NCI-H1092 treated with DMSO at 0.1 percent for 48 hours (cell line): ENCODE measurements at regions not wholly inside any gene's neighbourhood (a gene's known extent, or its start where the extent isn't known, plus 50 kb on each side); places are given as distances from the start of the nearest gene placed in this dataset.
"Not testable (repeated sequence)": the region's sequence is repeated elsewhere in the genome, so short reads cannot be mapped to it uniquely, and the experiment has no call there.

Source experiments
- DNase-seq: peaks from one replicate; lab custom pipeline; 2025; lab: John Stamatoyannopoulos, UW

DNA sequence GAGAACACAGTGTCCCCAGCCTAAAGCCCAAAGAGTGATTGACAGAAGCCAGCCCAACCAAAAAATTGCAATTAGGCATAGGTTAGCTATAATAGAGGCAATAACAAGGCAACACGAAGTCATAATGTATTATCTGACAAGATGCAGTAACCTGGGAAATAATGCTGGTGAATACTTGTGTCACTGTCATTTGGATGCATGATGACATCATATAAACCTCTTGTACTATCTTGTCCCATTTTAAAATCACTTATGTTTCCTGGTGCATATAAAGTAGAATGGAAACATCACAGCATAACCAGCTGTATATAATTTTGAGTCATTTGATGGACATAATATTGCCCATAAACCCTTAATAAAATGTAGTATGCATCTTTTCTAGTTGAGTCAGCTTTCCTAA, 1138.3 kb upstream of the LRRTM3 start:
- DNase-seq: no peak

DNA sequence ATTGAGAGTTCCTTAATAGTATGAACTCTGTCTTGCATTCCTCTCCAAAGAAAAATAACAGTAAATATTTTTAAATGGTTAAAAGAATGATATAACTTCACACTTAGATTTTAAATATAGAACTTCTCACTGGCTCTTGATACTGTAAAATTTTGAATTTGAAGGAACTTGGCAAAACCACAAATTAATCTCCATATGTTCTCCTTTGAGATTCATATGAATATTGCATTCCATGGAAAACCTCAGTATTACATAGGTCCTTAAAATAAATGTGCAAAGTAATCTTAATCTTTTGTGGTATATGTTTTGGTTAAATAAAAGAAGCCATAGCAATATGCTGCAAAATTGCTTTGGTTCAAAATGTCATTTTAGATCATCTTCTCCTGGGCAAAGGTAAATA, 1137.6 kb upstream of the LRRTM3 start:
- DNase-seq: no peak

- DNase-seq: no peak
These were observed 1133.9 kb upstream of the LRRTM3 start for GRCh38 chr10:65791979-65792378.

DNA sequence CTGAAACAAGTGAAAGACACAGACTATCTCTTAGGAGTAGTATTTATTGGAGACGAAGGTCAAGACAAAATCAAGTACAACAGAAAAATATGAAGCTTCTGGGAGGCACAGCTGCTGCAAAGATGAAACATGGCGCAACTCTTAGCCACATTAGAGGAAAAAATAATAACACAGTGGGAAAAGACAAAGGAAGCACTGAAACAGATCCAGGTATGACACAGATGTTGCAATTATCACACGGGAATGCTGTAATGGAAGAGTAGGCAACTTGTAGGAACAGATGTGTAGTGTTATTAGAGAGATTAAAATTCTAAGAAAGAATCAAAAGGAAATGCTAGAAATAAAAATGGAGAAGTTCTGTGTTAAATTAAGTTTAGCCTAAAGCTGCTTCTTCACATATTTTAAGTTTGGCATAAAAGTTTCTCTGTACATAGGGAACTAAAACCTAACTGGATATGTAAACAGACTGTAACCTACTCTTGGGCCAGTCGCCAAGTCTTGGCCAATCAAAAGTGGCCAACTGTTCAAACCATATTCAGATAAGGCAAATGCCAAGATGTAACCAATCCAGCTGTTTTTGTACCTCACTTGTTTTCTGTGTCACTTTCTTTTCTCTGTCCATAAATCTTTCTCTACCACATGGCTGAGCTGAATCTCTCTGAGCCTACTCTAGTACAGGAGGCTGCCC, 1132.0 kb upstream of the LRRTM3 start:
- no peak for DNase-seq

- DNase-seq: not testable (repeated sequence)
These were observed 1131.0 kb upstream of the LRRTM3 start for GRCh38 chr10:65794861-65795260.

GRCh38 chr10:65796472-65796871, 1129.4 kb upstream of the LRRTM3 start:
- no peak for DNase-seq

GRCh38 chr10:65798133-65798532, 1127.7 kb upstream of the LRRTM3 start:
- DNase-seq: no peak

- DNase-seq: no peak
These were observed 1123.4 kb upstream of the LRRTM3 start for GRCh38 chr10:65802391-65802790.

- DNase-seq: no peak
These were observed 1120.3 kb upstream of the LRRTM3 start for GRCh38 chr10:65805511-65805910.

GRCh38 chr10:65805993-65806392, 1119.8 kb upstream of the LRRTM3 start:
- no peak for DNase-seq

GRCh38 chr10:65808687-65809333, 1117.0 kb upstream of the LRRTM3 start:
- no peak for DNase-seq

GRCh38 chr10:65811931-65812525, 1113.8 kb upstream of the LRRTM3 start:
- no peak for DNase-seq

GRCh38 chr10:65816536-65816935, 1109.3 kb upstream of the LRRTM3 start:
- no peak for DNase-seq

GRCh38 chr10:65818990-65819389, 1106.8 kb upstream of the LRRTM3 start:
- DNase-seq: no peak

DNA sequence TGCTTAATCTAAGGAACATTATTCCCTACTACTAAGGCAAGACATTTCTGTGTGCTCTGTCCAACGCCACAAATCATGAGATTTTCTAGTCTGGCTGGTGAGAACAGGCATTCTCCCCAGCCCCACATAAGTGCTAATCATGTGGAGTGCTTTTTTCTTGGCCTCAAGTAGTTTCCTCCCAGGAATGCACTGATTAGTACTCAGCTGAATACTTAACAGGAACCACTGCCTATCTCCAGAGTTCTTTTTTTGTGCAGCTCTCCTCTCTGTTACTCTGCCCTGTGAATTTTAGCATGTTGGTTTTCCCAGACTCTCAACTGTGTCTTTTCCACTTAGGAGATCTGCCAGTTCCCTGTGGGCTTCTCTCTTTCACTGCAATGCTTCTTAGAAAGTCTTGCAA, 1098.5 kb upstream of the LRRTM3 start:
- no peak for DNase-seq

DNA sequence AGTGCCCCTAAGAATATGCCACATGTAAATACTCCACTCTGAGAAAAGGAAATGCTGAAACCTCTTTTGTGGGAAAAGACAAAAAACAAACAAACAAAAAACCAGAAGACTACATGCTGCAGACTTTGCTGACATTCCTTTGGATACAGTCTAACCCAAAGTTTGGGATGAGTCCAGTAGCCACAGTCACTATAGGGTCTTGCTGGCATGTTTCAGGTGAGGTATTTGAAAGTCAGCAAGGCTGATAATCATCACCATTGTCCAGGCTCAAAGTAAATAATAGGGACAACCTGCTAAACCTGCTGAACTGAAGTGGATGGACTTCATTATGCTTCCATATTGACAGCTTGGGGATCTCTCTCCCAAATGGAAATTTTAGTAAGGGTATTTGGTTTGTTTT, 1087.0 kb upstream of the LRRTM3 start:
- no peak for DNase-seq

GRCh38 chr10:65843203-65843602, 1082.6 kb upstream of the LRRTM3 start:
- DNase-seq: no peak

- no peak for DNase-seq
These were observed 1079.9 kb upstream of the LRRTM3 start for GRCh38 chr10:65845916-65846315.

DNA sequence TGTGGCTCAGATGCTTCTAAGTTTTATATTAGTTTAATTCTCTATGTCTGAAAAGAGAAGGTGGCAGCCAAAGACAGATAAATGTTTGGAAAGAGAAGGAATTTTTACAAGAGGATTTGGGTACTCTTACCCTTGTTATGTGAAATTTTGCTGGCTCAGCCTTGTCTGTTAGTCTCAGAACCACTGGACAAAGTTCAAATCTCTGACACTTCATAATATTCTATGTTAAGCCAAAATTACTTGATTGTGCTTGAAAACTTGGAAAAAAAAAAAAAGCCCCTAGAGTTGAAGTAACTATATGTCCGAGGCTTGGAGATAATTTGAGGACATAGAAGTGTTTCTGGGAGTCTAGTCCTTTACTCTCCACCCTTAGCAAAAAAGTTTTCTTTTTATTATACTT, 1079.3 kb upstream of the LRRTM3 start:
- DNase-seq: no peak

DNA sequence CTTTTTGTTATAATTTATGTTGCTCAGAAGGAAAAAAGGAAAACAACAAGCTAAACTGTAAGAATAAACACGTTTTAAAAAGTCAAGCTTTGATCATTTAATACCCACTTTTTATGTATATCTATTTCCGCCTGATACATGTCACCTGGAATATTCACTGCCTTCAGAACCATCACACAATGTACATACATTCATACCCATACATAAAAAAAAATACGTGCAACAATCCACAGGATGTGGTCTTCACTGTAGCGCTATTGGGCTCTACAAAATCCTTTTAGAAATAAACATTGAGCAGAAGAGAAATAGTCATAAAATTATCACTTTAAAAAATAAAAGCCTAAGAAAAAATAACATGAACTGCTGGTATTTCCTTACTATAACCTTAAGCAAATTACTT, 1078.9 kb upstream of the LRRTM3 start:
- DNase-seq: no peak

DNA sequence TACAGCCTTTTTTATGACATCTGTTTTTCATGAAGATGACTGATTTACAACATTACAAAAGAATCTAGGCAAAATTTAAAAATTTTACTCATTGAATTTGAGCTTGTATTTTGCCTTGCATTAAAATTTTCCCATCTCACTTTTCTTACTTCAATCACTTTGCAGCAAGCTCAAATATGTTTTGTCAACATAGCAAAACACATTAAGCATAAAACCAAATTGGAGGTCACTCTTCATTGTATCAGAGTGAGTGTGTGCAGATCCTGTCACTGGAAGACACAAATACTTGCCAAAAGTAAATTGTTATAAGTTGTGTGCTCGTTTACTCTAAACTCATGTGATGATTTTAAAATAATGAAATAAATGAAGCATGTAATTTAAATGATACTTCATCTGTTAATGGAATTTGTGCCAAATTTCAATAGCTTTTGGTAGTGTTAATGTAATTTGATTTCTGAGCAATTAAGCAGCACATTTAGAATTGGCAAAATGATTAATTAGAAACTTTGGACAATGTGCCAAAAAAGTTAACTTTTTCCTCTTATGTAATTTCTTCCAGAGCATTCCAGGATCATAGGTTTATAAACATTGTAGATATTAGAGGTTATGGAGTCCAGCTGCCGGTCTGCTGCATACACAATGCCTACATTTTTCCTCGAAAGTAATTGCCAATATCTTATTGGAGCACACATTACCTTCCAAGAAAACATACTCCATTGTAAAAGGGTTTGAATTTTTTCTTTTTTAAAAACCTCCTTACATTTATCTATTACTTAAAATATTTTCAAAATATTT, 1078.2 kb upstream of the LRRTM3 start:
- no peak for DNase-seq

GRCh38 chr10:65858841-65859240, 1067.0 kb upstream of the LRRTM3 start:
- DNase-seq: no peak

DNA sequence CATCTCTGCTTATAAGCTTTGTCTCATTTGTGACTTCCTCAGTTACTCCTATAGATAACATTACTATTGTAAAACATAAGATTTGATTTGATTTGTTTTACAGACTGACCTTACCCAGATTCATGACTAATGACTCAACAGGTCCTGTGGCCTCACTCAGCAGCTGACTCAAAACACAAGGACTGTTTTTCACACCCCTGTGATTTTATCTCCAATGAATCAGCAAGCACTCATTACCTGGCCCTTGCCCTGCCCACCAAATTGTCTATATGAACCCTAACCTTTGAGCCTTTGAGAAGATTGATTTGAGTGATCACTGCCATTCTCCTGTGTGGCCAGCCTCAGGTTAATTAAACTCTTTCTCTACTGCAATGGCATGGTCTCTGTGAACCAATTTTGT, 1064.6 kb upstream of the LRRTM3 start:
- no peak for DNase-seq
